SK-N-SH treated with all-trans-retinoic acid at 6 μM for 48 hours (cell line): ENCODE measurements at regions not wholly inside any gene's neighbourhood (a gene's known extent, or its start where the extent isn't known, plus 50 kb on each side); places are given as distances from the start of the nearest gene placed in this dataset.

ENCODE experiments used
- ATAC-seq: fragments of 200-7000 bp; cut with Tn5 transposase; 3 replicates; pipeline ENCODE4 v1.9.1; 2020; ENCODE audit warnings: mild to moderate bottlenecking, moderate library complexity
- ARNTL ChIP-seq: fragments of 450-650 bp; formaldehyde crosslinking; IDR thresholded peaks from 2 replicates; pipeline ENCODE4 v1.5.0; 2020; ENCODE audit warnings: low read depth, mild to moderate bottlenecking, moderate library complexity, borderline replicate concordance
- BACH2 ChIP-seq: fragments of 250-450 bp; sonication (Bioruptor Pico); IDR thresholded peaks from 2 replicates; pipeline ENCODE4 v1.9.0; 2021; ENCODE audit warnings: mild to moderate bottlenecking, borderline replicate concordance
- CREB5 ChIP-seq: fragments of 250-450 bp; sonication (Bioruptor Pico); IDR thresholded peaks from 2 replicates; pipeline ENCODE4 v1.5.1; 2020; ENCODE audit warnings: low read depth, mild to moderate bottlenecking, moderate library complexity
- CSDC2 ChIP-seq: fragments of 250-450 bp; sonication (Bioruptor Pico); IDR thresholded peaks from 2 replicates; pipeline ENCODE4 v1.5.0; 2020; ENCODE audit warnings: mild to moderate bottlenecking, moderate library complexity
- CSRNP3 ChIP-seq: fragments of 250-450 bp; sonication (Bioruptor Pico); IDR thresholded peaks from 2 replicates; pipeline ENCODE4 v1.5.1; 2021; ENCODE audit warnings: mild to moderate bottlenecking, moderate library complexity
- ESRRG ChIP-seq: fragments of 250-450 bp; sonication (Bioruptor Pico); IDR thresholded peaks from 2 replicates; pipeline ENCODE4 v1.6.1; 2021; ENCODE audit warnings: mild to moderate bottlenecking
- GLIS3 ChIP-seq: fragments of 250-450 bp; sonication (Bioruptor Pico); IDR thresholded peaks from 2 replicates; pipeline ENCODE4 v1.5.0; 2020; ENCODE audit warnings: mild to moderate bottlenecking, moderate library complexity
- ISL1 ChIP-seq: fragments of 250-450 bp; sonication (Bioruptor Pico); IDR thresholded peaks from 2 replicates; pipeline ENCODE4 v2.1.2; 2022; ENCODE audit warnings: mild to moderate bottlenecking, moderate library complexity
- OSR1 ChIP-seq: fragments of 250-450 bp; sonication (Bioruptor Pico); IDR thresholded peaks from 2 replicates; pipeline ENCODE4 v1.8.0; 2022; ENCODE audit warnings: moderate library complexity, mild to moderate bottlenecking, inconsistent platforms
- PATZ1 ChIP-seq: fragments of 250-450 bp; sonication (Bioruptor Pico); IDR thresholded peaks from 2 replicates; pipeline ENCODE4 v1.8.0; 2020; ENCODE audit warnings: mild to moderate bottlenecking, moderate library complexity, borderline replicate concordance
- POU6F1 ChIP-seq: fragments of 250-450 bp; sonication (Bioruptor Pico); IDR thresholded peaks from 2 replicates; pipeline ENCODE4 v1.8.0; 2021; ENCODE audit warnings: low read depth, mild to moderate bottlenecking, moderate library complexity, borderline replicate concordance
- PPARA ChIP-seq: fragments of 250-450 bp; sonication (Bioruptor Pico); IDR thresholded peaks from 2 replicates; pipeline ENCODE4 v1.5.0; 2020; ENCODE audit warnings: mild to moderate bottlenecking, borderline replicate concordance
- RARB ChIP-seq: fragments of 250-450 bp; sonication (Bioruptor Pico); IDR thresholded peaks from 2 replicates; pipeline ENCODE4 v1.8.0; 2021; ENCODE audit warnings: mild to moderate bottlenecking, moderate library complexity
- TCF4 ChIP-seq: fragments of 250-450 bp; sonication (Bioruptor Pico); IDR thresholded peaks from 2 replicates; pipeline ENCODE4 v1.8.0; 2021; ENCODE audit warnings: mild to moderate bottlenecking, moderate library complexity, borderline replicate concordance
- TOX ChIP-seq: fragments of 250-450 bp; sonication (Bioruptor Pico); IDR thresholded peaks from 2 replicates; pipeline ENCODE4 v1.8.0; 2021; ENCODE audit warnings: mild to moderate bottlenecking, moderate library complexity, borderline replicate concordance
- TSHZ2 ChIP-seq: fragments of 250-450 bp; sonication (Bioruptor Pico); IDR thresholded peaks from 2 replicates; pipeline ENCODE4 v1.5.0; 2020; ENCODE audit warnings: mild to moderate bottlenecking, moderate library complexity
- ZC3H10 ChIP-seq: fragments of 250-450 bp; sonication (Bioruptor Pico); IDR thresholded peaks from 2 replicates; pipeline ENCODE4 v1.5.1; 2021; ENCODE audit warnings: mild to moderate bottlenecking, moderate library complexity
- ZFP3 ChIP-seq: fragments of 250-450 bp; sonication (Bioruptor Pico); IDR thresholded peaks from 2 replicates; pipeline ENCODE4 v1.5.0; 2020; ENCODE audit warnings: mild to moderate bottlenecking, moderate library complexity
- ZFP30 ChIP-seq: fragments of 450-650 bp; formaldehyde crosslinking; IDR thresholded peaks from 2 replicates; pipeline ENCODE4 v1.5.0; 2022; ENCODE audit warnings: mild to moderate bottlenecking, moderate library complexity
- ZNF565 ChIP-seq: fragments of 450-650 bp; formaldehyde crosslinking; conservative IDR thresholded peaks from 2 replicates; pipeline ENCODE4 v1.5.0; 2020; ENCODE audit warnings: low read depth, mild to moderate bottlenecking, moderate library complexity
- ZNF8 ChIP-seq: fragments of 450-650 bp; formaldehyde crosslinking; IDR thresholded peaks from 2 replicates; pipeline ENCODE4 v1.5.0; 2020; ENCODE audit warnings: mild to moderate bottlenecking, moderate library complexity

GRCh38 chr10:84588426-84588825 lies 260.0 kb downstream of the CCSER2 start:
- TF ChIP-seq RARB, result no peak
- TF ChIP-seq OSR1 (CRISPR knock-in tag), result no peak
- TF ChIP-seq CSDC2 (CRISPR knock-in tag), result no peak
- no peak for TF ChIP-seq ZNF8 (CRISPR knock-in tag)
- no peak for TF ChIP-seq POU6F1 (CRISPR knock-in tag)
- TF ChIP-seq ARNTL (CRISPR knock-in tag), result no peak
- no peak for TF ChIP-seq TCF4 (CRISPR knock-in tag)
- TF ChIP-seq TSHZ2 (CRISPR knock-in tag), result no peak
- TF ChIP-seq ESRRG, result no peak
- no peak for TF ChIP-seq PPARA
- no peak for ATAC-seq

GRCh38 chr10:84588971-84589370 lies 260.6 kb downstream of the CCSER2 start:
- TF ChIP-seq PATZ1 (CRISPR knock-in tag) (no peak), TOX (no peak), ZFP30 (CRISPR knock-in tag) (no peak), POU6F1 (CRISPR knock-in tag) (no peak), ESRRG (no peak), PPARA (no peak), GLIS3 (CRISPR knock-in tag) (no peak), CREB5 (CRISPR knock-in tag) (no peak), CSRNP3 (CRISPR knock-in tag) (no peak), BACH2 (CRISPR knock-in tag) (no peak), ISL1 (CRISPR knock-in tag) (no peak), ZFP3 (CRISPR knock-in tag) (no peak), TSHZ2 (CRISPR knock-in tag) (no peak), RARB (no peak), ZNF565 (CRISPR knock-in tag) (no peak), TCF4 (CRISPR knock-in tag) (no peak), ZC3H10 (CRISPR knock-in tag) (no peak)

More at GRCh38 chr10:84588971-84589370, 260.6 kb downstream of the CCSER2 start:
- no peak for ATAC-seq
